Astrocyte (in vitro differentiated cells and primary cell): ENCODE measurements at regions not wholly inside any gene's neighbourhood (a gene's known extent, or its start where the extent isn't known, plus 50 kb on each side); places are given as distances from the start of the nearest gene placed in this dataset.

ENCODE experiments used
- DNase-seq: peaks from one replicate; pipeline ENCODE4 v3.0.0-alpha.2; 2010; ENCODE audit warnings: low read depth
- FAIRE-seq: peaks from 2 replicates; lab custom pipeline; 2011; peaks lifted over from hg19 to GRCh38; lab: Jason Lieb, UNC
- H2AFZ ChIP-seq: 2 replicates; pipeline ENCODE4 v1.6.0; 2012; ENCODE audit warnings: low read depth, low read length, inconsistent platforms
- H3K27ac ChIP-seq: 2 replicates; pipeline ENCODE4 v1.5.1; 2011; ENCODE audit warnings: low read depth, low read length, inconsistent platforms
- H3K27me3 ChIP-seq: 2 replicates; pipeline ENCODE4 v1.6.0; 2011; ENCODE audit warnings: low read length, inconsistent platforms; ENCODE audit not compliant: insufficient read depth
- H3K36me3 ChIP-seq: 2 replicates; pipeline ENCODE4 v1.5.1; 2011; ENCODE audit warnings: low read length, inconsistent platforms; ENCODE audit not compliant: insufficient read depth
- H3K4me1 ChIP-seq: 2 replicates; pipeline ENCODE4 v1.5.1; 2011; ENCODE audit warnings: low read length, inconsistent platforms; ENCODE audit not compliant: insufficient read depth
- H3K4me2 ChIP-seq: 2 replicates; pipeline ENCODE4 v1.6.0; 2012; ENCODE audit warnings: low read length, inconsistent platforms
- H3K4me3 ChIP-seq: 2 replicates; pipeline ENCODE4 v1.5.1; 2011; ENCODE audit warnings: low read depth, mild to moderate bottlenecking, low read length, inconsistent platforms; ENCODE audit not compliant: insufficient read depth
- H3K79me2 ChIP-seq: 2 replicates; pipeline ENCODE4 v1.6.0; 2012; ENCODE audit warnings: mild to moderate bottlenecking, low read length, inconsistent platforms; ENCODE audit not compliant: insufficient read depth
- H3K9ac ChIP-seq: 2 replicates; pipeline ENCODE4 v1.6.0; 2012; ENCODE audit warnings: mild to moderate bottlenecking, low read length, inconsistent platforms
- H3K9me3 ChIP-seq: 2 replicates; pipeline ENCODE4 v1.5.1; 2012; ENCODE audit warnings: low read depth, mild to moderate bottlenecking, low read length, inconsistent platforms; ENCODE audit not compliant: insufficient read depth
- H4K20me1 ChIP-seq: 2 replicates; pipeline ENCODE4 v1.6.0; 2012; ENCODE audit warnings: low read length, inconsistent platforms; ENCODE audit not compliant: insufficient read depth
- H3K27ac Mint-ChIP-seq: one replicate; pipeline ENCODE4 v1.8.0; 2021; ENCODE audit warnings: mild to moderate bottlenecking, mixed read lengths; ENCODE audit not compliant: unreplicated experiment
- H3K27me3 Mint-ChIP-seq: one replicate; pipeline ENCODE4 v1.8.0; 2021; ENCODE audit warnings: low read depth, mixed read lengths; ENCODE audit not compliant: unreplicated experiment
- H3K36me3 Mint-ChIP-seq: one replicate; pipeline ENCODE4 v1.8.0; 2021; ENCODE audit warnings: low read depth, mixed read lengths; ENCODE audit not compliant: unreplicated experiment
- H3K4me1 Mint-ChIP-seq: one replicate; pipeline ENCODE4 v1.8.0; 2021; ENCODE audit warnings: low read depth, mixed read lengths; ENCODE audit not compliant: unreplicated experiment
- H3K4me3 Mint-ChIP-seq: one replicate; pipeline ENCODE4 v1.8.0; 2021; ENCODE audit warnings: mild to moderate bottlenecking, moderate library complexity, mixed read lengths; ENCODE audit not compliant: unreplicated experiment
- H3K9me3 Mint-ChIP-seq: one replicate; pipeline ENCODE4 v1.8.0; 2021; ENCODE audit warnings: mild to moderate bottlenecking, mixed read lengths; ENCODE audit not compliant: unreplicated experiment
- CTCF ChIP-seq: IDR thresholded peaks from 2 replicates; pipeline ENCODE4 v1.5.1; 2011; ENCODE audit warnings: low read depth, mild to moderate bottlenecking, inconsistent platforms, low read length, moderate library complexity; ENCODE audit not compliant: insufficient read depth
- EZH2 ChIP-seq: IDR thresholded peaks from 2 replicates; pipeline ENCODE4 v1.6.1; 2012; ENCODE audit warnings: mild to moderate bottlenecking, low read length, inconsistent platforms; ENCODE audit not compliant: insufficient read depth

GRCh38 chr5:40410231-40410861, 269.4 kb upstream of the PTGER4 start:
- Histone ChIP-seq H3K9ac (no peak overlapping the region), H3K27ac (peak overlapping the region; percentile 74), H3K4me3 (no peak overlapping the region), H3K4me1 (peaks cover 17% of the 10 kb centered on the region), H2AFZ (peak overlapping the region; percentile 41), H3K9me3 (no peaks in the 10 kb centered on the region), H3K36me3 (no peaks in the 10 kb centered on the region), H3K4me2 (peak overlapping the region; percentile 54), H3K79me2 (no peaks in the 10 kb centered on the region), H4K20me1 (no peaks in the 10 kb centered on the region), H3K27me3 (no peaks in the 10 kb centered on the region)
- Mint-ChIP-seq H3K27ac (peak overlapping the region; percentile 80), H3K9me3 (no peaks in the 10 kb centered on the region), H3K36me3 (no peaks in the 10 kb centered on the region), H3K27me3 (no peaks in the 10 kb centered on the region), H3K4me1 (peaks cover 17% of the 10 kb centered on the region), H3K4me3 (no peak overlapping the region)
- DNase-seq (peak; percentile 86), FAIRE-seq (peak; percentile 84)
- TF ChIP-seq EZH2 (no peak), CTCF (no peak)

- Histone ChIP-seq H3K79me2 (no peaks in the 10 kb centered on the region), H3K36me3 (no peaks in the 10 kb centered on the region), H3K9ac (no peak overlapping the region), H2AFZ (no peak overlapping the region), H3K9me3 (no peaks in the 10 kb centered on the region), H3K4me2 (no peak overlapping the region), H3K4me3 (no peak overlapping the region), H3K4me1 (peaks cover 17% of the 10 kb centered on the region), H4K20me1 (no peaks in the 10 kb centered on the region), H3K27ac (no peak overlapping the region), H3K27me3 (no peaks in the 10 kb centered on the region)
- no peak for TF ChIP-seq EZH2
- TF ChIP-seq CTCF: no peak
- Mint-ChIP-seq H3K27ac (no peak overlapping the region), H3K9me3 (no peaks in the 10 kb centered on the region), H3K27me3 (no peaks in the 10 kb centered on the region), H3K36me3 (no peaks in the 10 kb centered on the region), H3K4me3 (no peak overlapping the region), H3K4me1 (peaks cover 17% of the 10 kb centered on the region)
- FAIRE-seq: no peak
- no peak for DNase-seq
Measured at GRCh38 chr5:40409601-40410000, 270.1 kb upstream of the PTGER4 start.

GRCh38 chr5:40406741-40407211, 272.9 kb upstream of the PTGER4 start:
- no peaks in the 10 kb centered on the region for H4K20me1 ChIP-seq
- no peak overlapping the region for H3K4me3 Mint-ChIP-seq
- no peaks in the 10 kb centered on the region for H3K27me3 ChIP-seq
- no peaks in the 10 kb centered on the region for H3K36me3 ChIP-seq
- H3K9me3 Mint-ChIP-seq: no peaks in the 10 kb centered on the region
- DNase-seq: no peak
- no peak for FAIRE-seq
- H3K4me1 ChIP-seq: peaks cover 17% of the 10 kb centered on the region
- no peaks in the 10 kb centered on the region for H3K79me2 ChIP-seq
- H3K27ac Mint-ChIP-seq: no peak overlapping the region
- no peak overlapping the region for H3K27ac ChIP-seq
- no peaks in the 10 kb centered on the region for H3K27me3 Mint-ChIP-seq
- no peak overlapping the region for H3K4me3 ChIP-seq
- no peaks in the 10 kb centered on the region for H3K36me3 Mint-ChIP-seq
- TF ChIP-seq EZH2 (no peak), CTCF (no peak)
- H3K9ac ChIP-seq: no peak overlapping the region
- no peak overlapping the region for H3K4me2 ChIP-seq
- H3K4me1 Mint-ChIP-seq: peaks cover 24% of the 10 kb centered on the region
- no peak overlapping the region for H2AFZ ChIP-seq
- no peaks in the 10 kb centered on the region for H3K9me3 ChIP-seq
